H9 (cell line): ENCODE measurements at regions not wholly inside any gene's neighbourhood (a gene's known extent, or its start where the extent isn't known, plus 50 kb on each side); places are given as distances from the start of the nearest gene placed in this dataset.

Experiments used
- DNase-seq: peaks from one replicate; pipeline ENCODE4 v3.0.0-alpha.2; 2017
- H2AFZ ChIP-seq: one replicate; pipeline ENCODE4 v1.6.1; 2013; ENCODE audit warnings: mild to moderate bottlenecking, low read length, control low read depth, moderate library complexity
- H2AK5ac ChIP-seq: 2 replicates; pipeline ENCODE4 v1.6.1; 2013; ENCODE audit warnings: low read length, control low read depth, mixed read lengths; ENCODE audit not compliant: insufficient read length
- H2BK120ac ChIP-seq: one replicate; pipeline ENCODE4 v1.6.1; 2013; ENCODE audit warnings: low read depth, mild to moderate bottlenecking, low read length, control low read depth, inconsistent platforms; ENCODE audit not compliant: poor library complexity, severe bottlenecking
- H2BK12ac ChIP-seq: 2 replicates; pipeline ENCODE4 v1.6.1; 2013; ENCODE audit warnings: low read length, control low read depth, mixed read lengths, low read depth; ENCODE audit not compliant: insufficient read length
- H2BK15ac ChIP-seq: 2 replicates; pipeline ENCODE4 v1.6.1; 2013; ENCODE audit warnings: low read depth, low read length, control low read depth
- H2BK20ac ChIP-seq: one replicate; pipeline ENCODE4 v1.6.1; 2013; ENCODE audit warnings: low read depth, mild to moderate bottlenecking, low read length, control low read depth, inconsistent platforms; ENCODE audit not compliant: poor library complexity, severe bottlenecking
- H2BK5ac ChIP-seq: 2 replicates; pipeline ENCODE4 v1.6.1; 2013; ENCODE audit warnings: low read length, control low read depth, mixed read lengths; ENCODE audit not compliant: insufficient read length
- H3K14ac ChIP-seq: 2 replicates; pipeline ENCODE4 v1.6.1; 2013; ENCODE audit warnings: low read length, control low read depth; ENCODE audit not compliant: insufficient read depth
- H3K18ac ChIP-seq: 2 replicates; pipeline ENCODE4 v1.6.1; 2013; ENCODE audit warnings: low read depth, mild to moderate bottlenecking, mixed read lengths, low read length, control low read depth; ENCODE audit not compliant: insufficient read length
- H3K23ac ChIP-seq: 2 replicates; pipeline ENCODE4 v1.6.1; 2013; ENCODE audit warnings: low read length, control low read depth, mixed read lengths, low read depth; ENCODE audit not compliant: insufficient read length
- H3K23me2 ChIP-seq: 2 replicates; pipeline ENCODE4 v1.6.1; 2013; ENCODE audit warnings: low read depth, mild to moderate bottlenecking, mixed read lengths, low read length, control low read depth; ENCODE audit not compliant: insufficient read length, poor library complexity, severe bottlenecking
- H3K27ac ChIP-seq: 2 replicates; pipeline ENCODE4 v1.5.1; 2013; ENCODE audit warnings: low read length, control low read depth, mixed read lengths, low read depth; ENCODE audit not compliant: insufficient read length
- H3K27me3 ChIP-seq: 2 replicates; pipeline ENCODE4 v1.6.1; 2013; ENCODE audit warnings: low read length, control low read depth, inconsistent platforms; ENCODE audit not compliant: insufficient read depth
- H3K4ac ChIP-seq: 2 replicates; pipeline ENCODE4 v1.6.1; 2013; ENCODE audit warnings: low read depth, mild to moderate bottlenecking, control low read depth, inconsistent platforms, low read length, moderate library complexity
- H3K4me1 ChIP-seq: 2 replicates; pipeline ENCODE4 v1.6.1; 2013; ENCODE audit warnings: low read length, control low read depth, inconsistent platforms; ENCODE audit not compliant: insufficient read depth
- H3K4me2 ChIP-seq: 2 replicates; pipeline ENCODE4 v1.6.1; 2013; ENCODE audit warnings: low read length, control low read depth, mixed read lengths; ENCODE audit not compliant: insufficient read length, insufficient read depth
- H3K56ac ChIP-seq: 2 replicates; pipeline ENCODE4 v1.6.1; 2013; ENCODE audit warnings: low read depth, mild to moderate bottlenecking, mixed read lengths, low read length, control low read depth; ENCODE audit not compliant: insufficient read length
- H3K79me1 ChIP-seq: 2 replicates; pipeline ENCODE4 v1.6.1; 2013; ENCODE audit warnings: low read depth, mild to moderate bottlenecking, moderate library complexity, low read length, control low read depth, inconsistent platforms; ENCODE audit not compliant: insufficient read depth, poor library complexity, severe bottlenecking
- H3K79me2 ChIP-seq: 2 replicates; pipeline ENCODE4 v1.6.1; 2013; ENCODE audit warnings: low read length, control low read depth, inconsistent platforms; ENCODE audit not compliant: insufficient read depth
- H3K9ac ChIP-seq: 2 replicates; pipeline ENCODE4 v1.6.1; 2013; ENCODE audit warnings: low read length, control low read depth, mixed read lengths; ENCODE audit not compliant: insufficient read length; ENCODE audit errors: extremely low read depth
- H3K9me3 ChIP-seq: one replicate; pipeline ENCODE4 v1.6.1; 2013; ENCODE audit warnings: low read depth, low read length, inconsistent platforms; ENCODE audit not compliant: control insufficient read depth
- H3T11ph ChIP-seq: one replicate; pipeline ENCODE4 v1.6.1; 2013; ENCODE audit warnings: mild to moderate bottlenecking, low read length, control low read depth, inconsistent platforms
- H4K20me1 ChIP-seq: one replicate; pipeline ENCODE4 v1.6.1; 2013; ENCODE audit not compliant: control insufficient read depth, insufficient read length, insufficient read depth
- H4K5ac ChIP-seq: 2 replicates; pipeline ENCODE4 v1.6.1; 2013; ENCODE audit warnings: low read depth, mild to moderate bottlenecking, mixed read lengths, low read length, control low read depth; ENCODE audit not compliant: insufficient read length
- H4K8ac ChIP-seq: replicated peaks from 2 replicates; pipeline ENCODE4 v1.6.1; 2013; ENCODE audit warnings: low read length, control low read depth, mixed read lengths, low read depth; ENCODE audit not compliant: insufficient read length
- H4K91ac ChIP-seq: 2 replicates; pipeline ENCODE4 v1.6.1; 2013; ENCODE audit warnings: low read depth, mild to moderate bottlenecking, moderate library complexity, mixed read lengths, low read length, control low read depth; ENCODE audit not compliant: insufficient read length
- H3K27ac Mint-ChIP-seq, 3 experiments: 2 replicates in 2 of 3; 3 replicates in 1 of 3; pipeline ENCODE4 v1.8.0; 2020 to 2021; ENCODE audit warnings: mixed read lengths in 3 of 3, mild to moderate bottlenecking in 1 of 3, moderate library complexity in 1 of 3
- H3K27me3 Mint-ChIP-seq: 2 replicates; pipeline ENCODE4 v1.8.0; 2021; ENCODE audit warnings: low read depth, mild to moderate bottlenecking, moderate library complexity, mixed read lengths
- H3K36me3 Mint-ChIP-seq, 3 experiments: 2 replicates in 2 of 3; 3 replicates in 1 of 3; pipeline ENCODE4 v1.8.0; 2020 to 2021; ENCODE audit warnings: low read depth in 3 of 3, mixed read lengths in 3 of 3; ENCODE audit not compliant: insufficient read depth in 1 of 3
- H3K4me1 Mint-ChIP-seq, 2 experiments: 2 replicates each; pipeline ENCODE4 v1.8.0; 2020; ENCODE audit warnings: mixed read lengths in 2 of 2
- H3K4me3 Mint-ChIP-seq, 2 experiments: 2 replicates in 1 of 2; 3 replicates in 1 of 2; pipeline ENCODE4 v1.8.0; 2020 to 2021; ENCODE audit warnings: mild to moderate bottlenecking in 2 of 2, mixed read lengths in 2 of 2, moderate library complexity in 1 of 2
- H3K9me3 Mint-ChIP-seq, 2 experiments: 2 replicates in 1 of 2; 3 replicates in 1 of 2; pipeline ENCODE4 v1.8.0; 2020; ENCODE audit warnings: mild to moderate bottlenecking in 2 of 2, mixed read lengths in 2 of 2, moderate library complexity in 1 of 2
- WGBS: extraction: QIAGEN DNeasy Blood & Tissue Kit; methylation state at CpG from one replicate; pipeline ENCODE4 v1.1.7; 2013; ENCODE audit warnings: missing lambda C conversion rate, low lambda C conversion rate, mixed read lengths; ENCODE audit not compliant: insufficient read length; ENCODE audit errors: extremely low coverage; 5-methylcytosine and 5-hydroxymethylcytosine counted together
- TF ChIP-seq, protein P1 (sequence below): fragments of 200-600 bp; sonication (generic); conservative IDR thresholded peaks from 3 replicates; pipeline ENCODE4 v1.8.0; 2021; ENCODE audit warnings: antibody characterized with exemption, mild to moderate bottlenecking

DNA sequence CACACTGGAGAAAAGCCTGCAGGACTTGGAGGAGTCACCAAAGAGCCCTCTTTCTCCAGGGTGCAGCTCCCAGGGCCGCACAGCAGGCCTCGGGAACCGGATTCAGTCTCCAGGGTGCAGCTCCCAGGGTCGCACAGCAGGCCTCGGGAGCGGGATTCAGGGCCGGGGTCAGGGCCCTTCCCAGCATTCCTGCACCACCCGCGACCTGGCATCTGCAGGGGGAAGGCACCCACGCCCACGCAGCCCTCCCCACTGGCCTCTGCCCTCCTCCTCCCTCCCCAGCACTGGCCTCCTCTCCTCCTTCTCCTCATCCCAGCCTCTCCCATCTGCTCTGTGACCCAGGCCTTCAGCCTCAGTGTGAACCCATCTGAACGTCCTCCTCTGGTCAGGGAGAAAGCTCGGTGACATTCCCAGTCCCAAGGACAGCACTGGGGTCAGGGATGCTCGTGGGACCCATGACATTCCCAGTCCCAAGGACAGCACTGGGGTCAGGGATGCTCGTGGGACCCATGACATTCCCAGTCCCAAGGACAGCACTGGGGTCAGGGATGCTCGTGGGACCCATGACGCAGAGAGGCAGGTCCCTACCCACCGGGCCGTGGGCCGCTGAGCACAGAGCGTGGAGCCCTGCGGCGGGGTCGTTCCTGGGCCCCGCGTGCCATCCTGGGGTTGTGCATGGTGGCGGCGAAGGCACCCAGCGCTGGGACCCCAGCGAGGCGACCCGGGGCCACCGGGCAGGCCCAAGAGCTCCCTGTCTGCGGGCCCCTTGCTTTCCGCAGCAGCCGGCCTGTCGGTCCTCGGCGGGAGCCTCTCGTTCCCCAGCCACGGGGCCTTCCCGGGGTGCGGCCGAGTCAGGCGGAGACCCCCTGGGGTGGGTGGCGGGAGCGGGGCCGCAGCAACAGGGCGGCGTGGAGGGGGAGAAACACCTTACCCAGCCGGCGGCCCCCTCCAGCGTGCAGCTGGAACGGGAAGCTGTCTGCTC, 550.2 kb upstream of the SALL3 start:
- H3K4me1 Mint-ChIP-seq, result peaks cover 0 to 5% of the 10 kb centered on the region in 2 experiments; a peak in 1 of 4 replicates

More for the DNA sequence above, 550.2 kb upstream of the SALL3 start:
- Histone ChIP-seq H2BK120ac (no peak overlapping the region), H3K56ac (no peak overlapping the region), H2BK15ac (no peak overlapping the region), H3K79me2 (no peaks in the 10 kb centered on the region), H2AFZ (no peak overlapping the region), H3T11ph (no peak overlapping the region), H4K91ac (no peak overlapping the region), H3K23ac (no peak overlapping the region), H3K9me3 (no peaks in the 10 kb centered on the region), H3K4ac (no peak overlapping the region), H4K5ac (no peak overlapping the region), H3K79me1 (no peaks in the 10 kb centered on the region), H3K4me1 (no peaks in the 10 kb centered on the region), H2BK5ac (no peak overlapping the region), H3K18ac (no peak overlapping the region), H3K27ac (no peak overlapping the region), H3K9ac (no peak overlapping the region), H2BK20ac (no peak overlapping the region), H3K4me2 (no peak overlapping the region), H4K20me1 (no peaks in the 10 kb centered on the region), H3K14ac (no peak overlapping the region; the same call in 1 of the 2 replicates), H3K27me3 (no peaks in the 10 kb centered on the region), H2BK12ac (no peak overlapping the region), H4K8ac (no peak overlapping the region), H3K23me2 (no peaks in the 10 kb centered on the region), H2AK5ac (no peak overlapping the region)
- Mint-ChIP-seq H3K36me3 (no peaks in the 10 kb centered on the region), H3K9me3 (no peaks in the 10 kb centered on the region), H3K27me3 (peaks cover 5% of the 10 kb centered on the region), H3K27ac (no peak overlapping the region), H3K4me3 (no peak overlapping the region)
- TF ChIP-seq, protein P1, sequence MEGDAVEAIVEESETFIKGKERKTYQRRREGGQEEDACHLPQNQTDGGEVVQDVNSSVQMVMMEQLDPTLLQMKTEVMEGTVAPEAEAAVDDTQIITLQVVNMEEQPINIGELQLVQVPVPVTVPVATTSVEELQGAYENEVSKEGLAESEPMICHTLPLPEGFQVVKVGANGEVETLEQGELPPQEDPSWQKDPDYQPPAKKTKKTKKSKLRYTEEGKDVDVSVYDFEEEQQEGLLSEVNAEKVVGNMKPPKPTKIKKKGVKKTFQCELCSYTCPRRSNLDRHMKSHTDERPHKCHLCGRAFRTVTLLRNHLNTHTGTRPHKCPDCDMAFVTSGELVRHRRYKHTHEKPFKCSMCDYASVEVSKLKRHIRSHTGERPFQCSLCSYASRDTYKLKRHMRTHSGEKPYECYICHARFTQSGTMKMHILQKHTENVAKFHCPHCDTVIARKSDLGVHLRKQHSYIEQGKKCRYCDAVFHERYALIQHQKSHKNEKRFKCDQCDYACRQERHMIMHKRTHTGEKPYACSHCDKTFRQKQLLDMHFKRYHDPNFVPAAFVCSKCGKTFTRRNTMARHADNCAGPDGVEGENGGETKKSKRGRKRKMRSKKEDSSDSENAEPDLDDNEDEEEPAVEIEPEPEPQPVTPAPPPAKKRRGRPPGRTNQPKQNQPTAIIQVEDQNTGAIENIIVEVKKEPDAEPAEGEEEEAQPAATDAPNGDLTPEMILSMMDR, result no peak
- no CpG with 5 or more reads among the region's 54 CpGs for WGBS
- DNase-seq, result peak; percentile 19
